ENCODE measurements at regions not wholly inside any gene's neighbourhood (a gene's known extent, or its start where the extent isn't known, plus 50 kb on each side); places are given as distances from the start of the nearest gene placed in this dataset.

GRCh38 chr2:45337481-45337880, 273.6 kb downstream of the SRBD1 start:
- TF ChIP-seq POLR2A (IDR thresholded peaks at IDR 0.05; ENCODE audit: low read length) (no peak), CTCF (IDR thresholded peaks at IDR 0.05) (no peak), NFE2L2 (conservative IDR thresholded peaks at IDR 0.05; ENCODE audit: low read length) (no peak), ESRRA (IDR thresholded peaks at IDR 0.05; ENCODE audit: borderline replicate concordance, low read length) (no peak), RAD21 (conservative IDR thresholded peaks at IDR 0.05 in 1 of 2, IDR thresholded peaks at IDR 0.05 in 1 of 2) (no peak), EP300 (IDR thresholded peaks at IDR 0.05) (no peak), CEBPB (IDR thresholded peaks at IDR 0.05) (no peak), NR3C1 (IDR thresholded peaks at IDR 0.05) (no peak), HOXA7 (CRISPR knock-in tag; IDR thresholded peaks at IDR 0.05) (no peak), TP53 (CRISPR knock-in tag; IDR thresholded peaks at IDR 0.05) (no peak), EHMT2 (IDR thresholded peaks at IDR 0.05; ENCODE audit: low read depth) (no peak), POLR2AphosphoS2 (conservative IDR thresholded peaks at IDR 0.05; ENCODE audit: low read length) (no peak), BHLHE40 (IDR thresholded peaks at IDR 0.05; ENCODE audit: low read depth, low read length) (no peak), JUN (IDR thresholded peaks at IDR 0.05) (no peak)

Data from A549 (cell line).